HG03097 (cell line): ENCODE measurements at regions not wholly inside any gene's neighbourhood (a gene's known extent, or its start where the extent isn't known, plus 50 kb on each side); places are given as distances from the start of the nearest gene placed in this dataset.

Source experiments
- ATAC-seq: cut with Tn5 transposase; IDR thresholded peaks from one replicate; pipeline ENCODE4 v1.9.1; 2021; ENCODE audit not compliant: unreplicated experiment, low FRiP score

- no peak for ATAC-seq
These were observed 82.2 kb upstream of the ITGA4 start for GRCh38 chr2:181374781-181375675.

- no peak for ATAC-seq
These were observed 80.7 kb upstream of the ITGA4 start for GRCh38 chr2:181376442-181376841.

- no peak for ATAC-seq
These were observed 80.2 kb upstream of the ITGA4 start for GRCh38 chr2:181376999-181377398.

- no peak for ATAC-seq
These were observed 78.7 kb upstream of the ITGA4 start for GRCh38 chr2:181378491-181378890.

GRCh38 chr2:181380581-181380980 lies 76.6 kb upstream of the ITGA4 start:
- ATAC-seq: no peak

GRCh38 chr2:181384923-181385322 lies 72.3 kb upstream of the ITGA4 start:
- ATAC-seq: no peak

GRCh38 chr2:181389524-181389923 lies 67.7 kb upstream of the ITGA4 start:
- ATAC-seq: no peak

GRCh38 chr2:181393472-181393871 lies 63.7 kb upstream of the ITGA4 start:
- ATAC-seq: no peak

- no peak for ATAC-seq
These were observed 62.3 kb upstream of the ITGA4 start for GRCh38 chr2:181394741-181395437.

- ATAC-seq: no peak
These were observed 61.3 kb upstream of the ITGA4 start for GRCh38 chr2:181395851-181396250.

GRCh38 chr2:181396256-181397123 lies 60.7 kb upstream of the ITGA4 start:
- no peak for ATAC-seq

- ATAC-seq: no peak
These were observed 59.9 kb upstream of the ITGA4 start for GRCh38 chr2:181397331-181397730.

GRCh38 chr2:181398000-181398399 lies 59.2 kb upstream of the ITGA4 start:
- no peak for ATAC-seq

GRCh38 chr2:181399027-181399426 lies 58.2 kb upstream of the ITGA4 start:
- ATAC-seq: no peak

GRCh38 chr2:181404472-181404871 lies 52.7 kb upstream of the ITGA4 start:
- no peak for ATAC-seq

GRCh38 chr2:181407171-181407570 lies 50.0 kb upstream of the ITGA4 start:
- ATAC-seq: no peak
